SK-N-SH (cell line): ENCODE measurements at regions not wholly inside any gene's neighbourhood (a gene's known extent, or its start where the extent isn't known, plus 50 kb on each side); places are given as distances from the start of the nearest gene placed in this dataset.

Source experiments
- CTCF ChIA-PET: fragments of 300-600, 350-600 bp; formaldehyde crosslinking; extraction: SDS; loops from one replicate; lab custom pipeline; 2021; lab: Yijun Ruan, JAX
- POLR2A ChIA-PET: fragments of 350-600 bp; sonication (Branson Sonifier 250); formaldehyde crosslinking; extraction: SDS; loops from one replicate; lab custom pipeline; 2020; ENCODE audit warnings: antibody characterized with exemption, inconsistent platforms; lab: Yijun Ruan, JAX
- DNase-seq: peaks from one replicate; pipeline ENCODE4 v3.0.0; 2012
- H2AFZ ChIP-seq: fragments of 200-600 bp; sonication (generic); 2 replicates; pipeline ENCODE4 v1.8.1; 2016; ENCODE audit warnings: antibody characterized with exemption, mild to moderate bottlenecking, low read depth
- H3F3A ChIP-seq: fragments of 200-600 bp; sonication (generic); replicated peaks from 2 replicates; pipeline ENCODE3; 2016; ENCODE audit warnings: antibody characterized with exemption, mild to moderate bottlenecking; ENCODE audit not compliant: insufficient read depth
- H3K27ac ChIP-seq, 2 experiments: fragments of 200-500 bp in 1 of 2; fragments of 200-600 bp in 1 of 2; sonication (Bioruptor generic) in 1 of 2; sonication (generic), shearing (Covaris generic) in 1 of 2; 2 replicates each; pipeline versions ENCODE4 v1.5.1 to v1.6.1; 2014 to 2016; ENCODE audit warnings: low read depth in 2 of 2, inconsistent platforms in 1 of 2, low read length in 1 of 2, mild to moderate bottlenecking in 1 of 2, mixed read lengths in 1 of 2
- H3K27me3 ChIP-seq: fragments of 200-600 bp; sonication (generic), shearing (Covaris generic); 2 replicates; pipeline ENCODE4 v1.6.1; 2016; ENCODE audit warnings: mixed run types; ENCODE audit not compliant: insufficient read depth
- H3K36me3 ChIP-seq, 2 experiments: fragments of 200-500 bp in 1 of 2; fragments of 200-600 bp in 1 of 2; sonication (Bioruptor generic) in 1 of 2; sonication (generic) in 1 of 2; replicated peaks in 1 of 2; 2 replicates each; pipeline versions ENCODE3 to v1.5.1; 2014 to 2016; ENCODE audit warnings: low read length in 1 of 2, mild to moderate bottlenecking in 1 of 2; ENCODE audit not compliant: insufficient read depth in 2 of 2, control insufficient read depth in 1 of 2
- H3K4me1 ChIP-seq, 2 experiments: fragments of 200-500 bp in 1 of 2; fragments of 200-600 bp in 1 of 2; sonication (Bioruptor generic) in 1 of 2; sonication (generic), shearing (Covaris generic) in 1 of 2; 2 replicates each; pipeline versions ENCODE4 v1.5.1 to v1.6.1; 2014 to 2016; ENCODE audit warnings: low read depth in 1 of 2, low read length in 1 of 2, mixed run types in 1 of 2; ENCODE audit not compliant: insufficient read depth in 2 of 2, control insufficient read depth in 1 of 2
- H3K4me2 ChIP-seq: fragments of 200-600 bp; sonication (generic), shearing (Covaris generic); 2 replicates; pipeline ENCODE4 v1.6.1; 2017; ENCODE audit warnings: mixed run types
- H3K4me3 ChIP-seq, 2 experiments: fragments of 200-500 bp in 1 of 2; fragments of 200-600 bp in 1 of 2; sonication (Bioruptor generic) in 1 of 2; sonication (generic), shearing (Covaris generic) in 1 of 2; 2 replicates each; pipeline versions ENCODE4 v1.5.1 to v1.8.1; 2014 to 2016; ENCODE audit warnings: low read depth in 2 of 2, inconsistent platforms in 1 of 2, low read length in 1 of 2, mild to moderate bottlenecking in 1 of 2, mixed read lengths in 1 of 2, moderate library complexity in 1 of 2
- H3K79me2 ChIP-seq: fragments of 200-600 bp; sonication (generic); 2 replicates; pipeline ENCODE4 v1.8.1; 2017; ENCODE audit warnings: mild to moderate bottlenecking; ENCODE audit not compliant: insufficient read depth
- H3K9ac ChIP-seq: fragments of 200-600 bp; sonication (generic); 2 replicates; pipeline ENCODE4 v1.6.1; 2017; ENCODE audit warnings: mixed run types
- H3K9me2 ChIP-seq: fragments of 200-600 bp; sonication (generic); 2 replicates; pipeline ENCODE4 v1.6.1; 2017; ENCODE audit warnings: mixed run types
- H3K9me3 ChIP-seq: fragments of 200-600 bp; sonication (generic); 2 replicates; pipeline ENCODE4 v1.6.1; 2017; ENCODE audit warnings: mixed run types, mild to moderate bottlenecking, moderate library complexity
- H4K20me1 ChIP-seq: fragments of 200-600 bp; sonication (generic); 2 replicates; pipeline ENCODE4 v1.6.1; 2017; ENCODE audit warnings: mild to moderate bottlenecking, mixed run types; ENCODE audit not compliant: insufficient read depth
- CHD2 ChIP-seq: fragments of 150-350 bp; IDR thresholded peaks from 2 replicates; pipeline ENCODE4 v1.6.1; 2018; ENCODE audit warnings: low read length; ENCODE audit not compliant: partially characterized antibody
- CTCF ChIP-seq: fragments of 200-600 bp; sonication (generic); IDR thresholded peaks from 2 replicates; pipeline ENCODE4 v1.6.1; 2017; ENCODE audit warnings: antibody characterized with exemption, mild to moderate bottlenecking, moderate library complexity
- EP300 ChIP-seq, 2 experiments: IDR thresholded peaks; 2 replicates each; pipeline versions ENCODE4 v1.4.0 to v1.6.1; 2012; ENCODE audit warnings: borderline replicate concordance in 1 of 2, low read depth in 1 of 2, low read length in 1 of 2
- GATA2 ChIP-seq: sonication (generic); formaldehyde crosslinking; IDR thresholded peaks from 2 replicates; pipeline ENCODE4 v1.5.0; 2020; ENCODE audit warnings: mild to moderate bottlenecking, missing genetic modification reagents
- NFIC ChIP-seq: IDR thresholded peaks from 2 replicates; pipeline ENCODE4 v1.4.0; 2012; ENCODE audit warnings: borderline replicate concordance
- NRF1 ChIP-seq: IDR thresholded peaks from 2 replicates; pipeline ENCODE4 v1.6.1; 2012; ENCODE audit warnings: low read depth, mild to moderate bottlenecking, low read length
- PBX3 ChIP-seq: IDR thresholded peaks from 2 replicates; pipeline ENCODE4; 2012
- RAD21 ChIP-seq: IDR thresholded peaks from 2 replicates; pipeline ENCODE4 v1.6.1; 2012; ENCODE audit warnings: mild to moderate bottlenecking, low read length
- RFX5 ChIP-seq: IDR thresholded peaks from 2 replicates; pipeline ENCODE4 v1.6.1; 2012; ENCODE audit warnings: mild to moderate bottlenecking, improper control_type of control experiment, low read length
- SMC3 ChIP-seq: IDR thresholded peaks from 2 replicates; pipeline ENCODE4 v1.6.1; 2012; ENCODE audit warnings: low read depth, low read length, improper control_type of control experiment
- TCF12 ChIP-seq: IDR thresholded peaks from 2 replicates; pipeline ENCODE4 v1.4.0; 2012
- WGBS: methylation state at CpG from one replicate; pipeline ENCODE4 v1.1.6; 2017; ENCODE audit warnings: low lambda C conversion rate; 5-methylcytosine and 5-hydroxymethylcytosine counted together

GRCh38 chr6:152893187-152893586, 89.7 kb downstream of the FBXO5 start (continued):
- TF ChIP-seq PBX3 (no peak), EP300 (IDR thresholded peaks at IDR 0.05; ENCODE audit: borderline replicate concordance in 1 of 2, low read depth in 1 of 2, low read length in 1 of 2) (no peak), SMC3 (no peak)

GRCh38 chr6:152896923-152897322, 85.9 kb downstream of the FBXO5 start:
- 26% methylated on average over 3 of the region's 3 CpGs for WGBS
- H4K20me1 ChIP-seq, result no peaks in the 10 kb centered on the region
- CTCF ChIA-PET, result interaction anchor here (0.9 to 1.6 kb wide), 6 partner anchors 20 to 148 kb away, joined by 3 to 16 read pairs (median 4); no protein-coding TSS in a partner anchor
- no peak overlapping the region for H3K4me3 ChIP-seq
- peaks cover 0 to 3% of the 10 kb centered on the region in 2 experiments; a peak in 2 of 4 replicates for H3K4me1 ChIP-seq
- no peak for TF ChIP-seq TCF12
- no peak for TF ChIP-seq NFIC
- no peak for TF ChIP-seq NRF1
- TF ChIP-seq, all 33 proteins: peak for 0
- H3F3A ChIP-seq, result no peaks in the 10 kb centered on the region
- H3K27ac ChIP-seq, result no peak overlapping the region
- H3K36me3 ChIP-seq, result no peaks in the 10 kb centered on the region
- no peaks in the 10 kb centered on the region for H3K9me3 ChIP-seq
- POLR2A ChIA-PET, result no interaction called here
- no peak overlapping the region for H3K4me2 ChIP-seq
- no peak overlapping the region for H3K9ac ChIP-seq
- no peaks in the 10 kb centered on the region for H3K79me2 ChIP-seq
- H3K27me3 ChIP-seq, result no peaks in the 10 kb centered on the region
- DNase-seq, result no peak
- no peaks in the 10 kb centered on the region for H3K9me2 ChIP-seq
- no peak overlapping the region for H2AFZ ChIP-seq

- no peak overlapping the region for H3K27ac ChIP-seq
- no peaks in the 10 kb centered on the region for H3K9me3 ChIP-seq
- H3K4me1 ChIP-seq, result peaks cover 0 to 3% of the 10 kb centered on the region in 2 experiments; a peak in 2 of 4 replicates
- TF ChIP-seq CHD2 (peak; percentile 17), GATA2 (CRISPR knock-in tag) (no peak), RAD21 (peak; percentile 68), SMC3 (peak; percentile 77), NRF1 (0 out of 2 replicates have a peak, but pooled peaks have one; percentile 8), RFX5 (no peak), CTCF (peak; percentile 76)
- H3K4me2 ChIP-seq, result no peak overlapping the region
- H3K9ac ChIP-seq, result no peak overlapping the region
- H3F3A ChIP-seq, result no peaks in the 10 kb centered on the region
- ChIA-PET POLR2A (no interaction called here), CTCF (interaction anchor here (0.7 to 2.5 kb wide), 23 partner anchors 10 to 154 kb away, joined by 3 to 18 read pairs (median 4); partner anchors contain the start of gene VIP)
- H3K36me3 ChIP-seq, result no peaks in the 10 kb centered on the region
- 52% methylated on average over 12 of the region's 16 CpGs for WGBS
- no peak overlapping the region; a peak in 1 of 4 replicates for H3K4me3 ChIP-seq
- H3K79me2 ChIP-seq, result no peaks in the 10 kb centered on the region
- no peaks in the 10 kb centered on the region for H4K20me1 ChIP-seq
- peak; percentile 63 for DNase-seq
- H2AFZ ChIP-seq, result no peak overlapping the region
- H3K27me3 ChIP-seq, result no peaks in the 10 kb centered on the region
- H3K9me2 ChIP-seq, result no peaks in the 10 kb centered on the region
These were observed 84.9 kb downstream of the FBXO5 start for GRCh38 chr6:152897807-152898399.
